ENCODE measurements at regions not wholly inside any gene's neighbourhood (a gene's known extent, or its start where the extent isn't known, plus 50 kb on each side); places are given as distances from the start of the nearest gene placed in this dataset.
"Not testable (repeated sequence)": the region's sequence is repeated elsewhere in the genome, so short reads cannot be mapped to it uniquely, and the experiment has no call there.

- not testable (repeated sequence) for TF ChIP-seq CTCF, POLR2A (IDR thresholded peaks at IDR 0.05)
Observed at GRCh38 chr2:110354294-110355018, 118.2 kb downstream of the LIMS4 start.

All from Peyer's patch (tissue), 4 donors.